OCI-LY3 (cell line): ENCODE measurements at regions not wholly inside any gene's neighbourhood (a gene's known extent, or its start where the extent isn't known, plus 50 kb on each side); places are given as distances from the start of the nearest gene placed in this dataset.
"Not testable (repeated sequence)": the region's sequence is repeated elsewhere in the genome, so short reads cannot be mapped to it uniquely, and the experiment has no call there.

Source experiments
- H2AFZ ChIP-seq: fragments of 200-600, 300-600 bp; shearing (Covaris generic); 2 replicates; pipeline ENCODE4 v1.6.0; 2014; ENCODE audit warnings: antibody characterized with exemption, low read depth, low read length
- H3K27ac ChIP-seq: fragments of 200-600, 300-600 bp; sonication (generic); 2 replicates; pipeline ENCODE4 v1.5.1; 2014; ENCODE audit warnings: mild to moderate bottlenecking, low read length, moderate library complexity, mixed read lengths
- H3K27me3 ChIP-seq: fragments of 200-600, 300-600 bp; sonication (generic); 2 replicates; pipeline ENCODE4 v1.6.1; 2014; ENCODE audit warnings: low read depth, low read length, mixed read lengths
- H3K36me3 ChIP-seq: fragments of 200-600, 300-600 bp; sonication (generic); replicated peaks from 2 replicates; pipeline ENCODE3; 2014; ENCODE audit warnings: low read depth, low read length, mixed read lengths
- H3K4me1 ChIP-seq: fragments of 300-600, 200-600 bp; sonication (generic); 2 replicates; pipeline ENCODE4 v1.6.1; 2014; ENCODE audit warnings: low read length, mixed read lengths
- H3K4me2 ChIP-seq: fragments of 200-600, 300-600 bp; sonication (generic); 2 replicates; pipeline ENCODE4 v1.6.1; 2014; ENCODE audit warnings: low read length, mixed read lengths
- H3K4me3 ChIP-seq: fragments of 300-600, 200-600 bp; sonication (generic); 2 replicates; pipeline ENCODE4 v1.5.1; 2014; ENCODE audit warnings: antibody characterized with exemption, mild to moderate bottlenecking, low read length, moderate library complexity
- H3K79me2 ChIP-seq: fragments of 300-600, 200-600 bp; shearing (Covaris generic); 2 replicates; pipeline ENCODE4 v1.6.1; 2014; ENCODE audit warnings: mild to moderate bottlenecking, low read length, mixed read lengths
- H3K9ac ChIP-seq: fragments of 300-600, 200-600 bp; shearing (Covaris generic); 2 replicates; pipeline ENCODE4 v1.6.0; 2014; ENCODE audit warnings: mild to moderate bottlenecking, low read length, moderate library complexity
- H3K9me3 ChIP-seq: fragments of 200-600, 300-600 bp; shearing (Covaris generic); 2 replicates; pipeline ENCODE4 v1.6.1; 2014; ENCODE audit warnings: low read length, mixed read lengths; ENCODE audit not compliant: insufficient read depth
- H4K20me1 ChIP-seq: fragments of 200-600, 300-600 bp; sonication (generic); 2 replicates; pipeline ENCODE4 v1.6.1; 2016; ENCODE audit warnings: low read length, mixed read lengths; ENCODE audit not compliant: insufficient read depth
- EZH2phosphoT487 ChIP-seq: fragments of 200-600 bp; shearing (Covaris generic); IDR thresholded peaks from 2 replicates; pipeline ENCODE4 v1.6.1; 2018; ENCODE audit warnings: antibody characterized with exemption, mixed run types, low read depth
- TF ChIP-seq, protein P1 (sequence below): fragments of 200-600, 300-600 bp; sonication (generic); IDR thresholded peaks from 2 replicates; pipeline ENCODE4 v1.5.1; 2014; ENCODE audit warnings: antibody characterized with exemption, low read length, low read depth

GRCh38 chr6:10343320-10343719 is 71.6 kb downstream of the TFAP2A start:
- Histone ChIP-seq H3K27me3 (0 out of 2 replicates have a peak, but pooled peaks cover 5% of the 10 kb centered on the region), H3K4me1 (no peaks in the 10 kb centered on the region), H3K4me2 (no peak overlapping the region), H3K9me3 (no peaks in the 10 kb centered on the region), H2AFZ (no peak overlapping the region), H3K36me3 (no peaks in the 10 kb centered on the region), H3K4me3 (no peak overlapping the region), H3K9ac (no peak overlapping the region), H4K20me1 (no peaks in the 10 kb centered on the region), H3K79me2 (no peaks in the 10 kb centered on the region), H3K27ac (no peak overlapping the region)
- TF ChIP-seq, protein P1, sequence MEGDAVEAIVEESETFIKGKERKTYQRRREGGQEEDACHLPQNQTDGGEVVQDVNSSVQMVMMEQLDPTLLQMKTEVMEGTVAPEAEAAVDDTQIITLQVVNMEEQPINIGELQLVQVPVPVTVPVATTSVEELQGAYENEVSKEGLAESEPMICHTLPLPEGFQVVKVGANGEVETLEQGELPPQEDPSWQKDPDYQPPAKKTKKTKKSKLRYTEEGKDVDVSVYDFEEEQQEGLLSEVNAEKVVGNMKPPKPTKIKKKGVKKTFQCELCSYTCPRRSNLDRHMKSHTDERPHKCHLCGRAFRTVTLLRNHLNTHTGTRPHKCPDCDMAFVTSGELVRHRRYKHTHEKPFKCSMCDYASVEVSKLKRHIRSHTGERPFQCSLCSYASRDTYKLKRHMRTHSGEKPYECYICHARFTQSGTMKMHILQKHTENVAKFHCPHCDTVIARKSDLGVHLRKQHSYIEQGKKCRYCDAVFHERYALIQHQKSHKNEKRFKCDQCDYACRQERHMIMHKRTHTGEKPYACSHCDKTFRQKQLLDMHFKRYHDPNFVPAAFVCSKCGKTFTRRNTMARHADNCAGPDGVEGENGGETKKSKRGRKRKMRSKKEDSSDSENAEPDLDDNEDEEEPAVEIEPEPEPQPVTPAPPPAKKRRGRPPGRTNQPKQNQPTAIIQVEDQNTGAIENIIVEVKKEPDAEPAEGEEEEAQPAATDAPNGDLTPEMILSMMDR: no peak
- TF ChIP-seq EZH2phosphoT487: no peak

- Histone ChIP-seq H3K9me3 (no peaks in the 10 kb centered on the region), H3K4me1 (no peaks in the 10 kb centered on the region), H4K20me1 (no peaks in the 10 kb centered on the region), H3K27ac (no peak overlapping the region), H3K4me2 (no peak overlapping the region), H3K79me2 (no peaks in the 10 kb centered on the region), H3K36me3 (no peaks in the 10 kb centered on the region), H3K4me3 (no peak overlapping the region), H3K9ac (no peak overlapping the region), H2AFZ (no peak overlapping the region), H3K27me3 (0 out of 2 replicates have a peak, but pooled peaks cover 5% of the 10 kb centered on the region)
- TF ChIP-seq EZH2phosphoT487: no peak
- TF ChIP-seq, protein P1: no peak
Observed at GRCh38 chr6:10341605-10342004, 73.3 kb downstream of the TFAP2A start.

- no peak for TF ChIP-seq EZH2phosphoT487
- TF ChIP-seq, protein P1: no peak
- H3K9me3 ChIP-seq: no peaks in the 10 kb centered on the region
Observed at GRCh38 chr6:10338151-10338550, 76.7 kb downstream of the TFAP2A start.

GRCh38 chr6:10337376-10337775 is 77.5 kb downstream of the TFAP2A start:
- not testable (repeated sequence) for H3K27ac ChIP-seq, H3K27me3 ChIP-seq, H4K20me1 ChIP-seq, H3K79me2 ChIP-seq, H3K36me3 ChIP-seq, H3K4me1 ChIP-seq, H3K9ac ChIP-seq, H3K4me3 ChIP-seq, H2AFZ ChIP-seq, H3K9me3 ChIP-seq, H3K4me2 ChIP-seq

More at GRCh38 chr6:10338151-10338550, 76.7 kb downstream of the TFAP2A start:
- Histone ChIP-seq H3K27ac (no peak overlapping the region), H3K36me3 (no peaks in the 10 kb centered on the region), H3K79me2 (no peaks in the 10 kb centered on the region), H3K4me3 (no peak overlapping the region), H3K9ac (no peak overlapping the region), H3K4me1 (no peaks in the 10 kb centered on the region), H2AFZ (no peak overlapping the region), H3K4me2 (no peak overlapping the region), H4K20me1 (no peaks in the 10 kb centered on the region), H3K27me3 (0 out of 2 replicates have a peak, but pooled peaks cover 5% of the 10 kb centered on the region)

DNA sequence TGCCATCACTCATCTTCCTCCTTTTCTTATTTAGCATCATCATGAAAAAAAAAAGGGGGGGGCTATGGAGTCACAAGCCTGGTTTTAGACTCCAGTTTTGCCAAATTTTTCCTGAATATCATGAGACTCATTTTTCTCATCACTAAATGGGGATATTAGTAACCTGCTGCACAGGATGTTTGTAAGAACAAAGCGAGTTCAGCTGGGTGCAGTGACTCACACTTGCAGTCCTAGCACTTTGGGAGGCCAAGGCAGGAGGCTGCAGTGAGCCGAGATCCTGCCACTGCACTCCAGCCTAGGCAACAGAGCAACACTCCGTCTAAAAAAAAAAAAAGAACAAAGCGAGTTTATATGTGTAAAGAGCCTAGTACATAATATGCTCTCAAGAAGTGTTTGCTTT is 82.8 kb downstream of the TFAP2A start:
- Histone ChIP-seq H3K27ac (no peak overlapping the region), H3K9ac (no peak overlapping the region), H3K27me3 (no peaks in the 10 kb centered on the region), H3K79me2 (no peaks in the 10 kb centered on the region), H4K20me1 (no peaks in the 10 kb centered on the region), H3K9me3 (no peaks in the 10 kb centered on the region), H3K4me1 (no peaks in the 10 kb centered on the region), H2AFZ (no peak overlapping the region), H3K36me3 (no peaks in the 10 kb centered on the region), H3K4me2 (no peak overlapping the region), H3K4me3 (no peak overlapping the region)
- TF ChIP-seq, protein P1: no peak
- TF ChIP-seq EZH2phosphoT487: no peak
